ENCODE measurements at regions not wholly inside any gene's neighbourhood (a gene's known extent, or its start where the extent isn't known, plus 50 kb on each side); places are given as distances from the start of the nearest gene placed in this dataset.

DNA sequence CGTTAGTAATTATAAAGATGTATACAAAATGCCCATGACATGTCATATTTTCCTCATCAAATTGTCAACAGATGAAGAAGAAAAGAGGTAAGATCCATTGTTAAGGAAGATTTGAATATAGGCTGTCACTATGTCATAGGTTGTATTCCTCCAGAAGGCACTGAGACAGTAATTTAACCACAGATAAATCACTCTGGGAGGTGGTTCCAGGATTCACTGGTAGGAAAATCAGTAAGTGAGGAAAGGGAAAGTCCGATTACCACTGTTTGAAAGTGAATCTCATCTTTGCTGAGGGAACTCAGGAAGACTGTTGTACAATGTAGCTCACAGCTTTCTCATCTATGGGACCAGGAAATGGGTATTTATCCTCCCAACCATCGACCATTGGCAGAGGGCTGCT is 152.8 kb upstream of the TMEFF2 start (continued):
- no peak for TF ChIP-seq ELF1 (IDR thresholded peaks at IDR 0.05; ENCODE audit: borderline replicate concordance, low read depth)
- TF ChIP-seq POLR2A (IDR thresholded peaks at IDR 0.05; ENCODE audit: borderline replicate concordance, extremely low read depth, insufficient read depth, insufficient read length), result no peak
- TF ChIP-seq YY1 (IDR thresholded peaks at IDR 0.05; ENCODE audit: extremely low read depth, insufficient replicate concordance, low read depth, low read length), result no peak
- no peak for TF ChIP-seq TCF7L2 (IDR thresholded peaks at IDR 0.05; ENCODE audit: borderline replicate concordance, extremely low read depth, insufficient read depth, insufficient read length)

DNA sequence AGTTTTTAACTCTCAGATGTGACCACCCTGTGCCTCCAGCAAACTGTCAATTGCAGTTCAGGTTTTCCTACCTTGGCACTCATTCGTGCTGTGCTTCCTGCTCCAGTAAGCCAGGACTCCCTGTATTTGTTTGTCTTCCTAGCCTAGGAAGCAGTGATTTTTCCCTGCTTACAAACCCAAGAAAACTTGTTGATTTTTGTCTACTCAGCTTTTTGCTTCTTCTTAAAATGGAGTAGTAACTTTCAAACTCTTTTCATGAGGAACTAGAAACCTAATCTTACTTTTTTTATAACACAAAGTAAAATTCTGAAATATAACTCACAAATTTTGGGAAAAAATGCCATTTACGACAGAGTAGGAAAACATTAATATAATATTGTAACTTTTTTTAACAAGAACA is 150.6 kb upstream of the TMEFF2 start:
- H3K9ac ChIP-seq (ENCODE audit: low read length), result no peak overlapping the region
- H3K27ac ChIP-seq (ENCODE audit: low read depth, low read length), result no peak overlapping the region
- no peak for DNase-seq (ENCODE audit: low read depth, low spot score)
- no peaks in the 10 kb centered on the region for H3K36me3 ChIP-seq (ENCODE audit: control insufficient read depth in 1 of 2, insufficient read depth in 2 of 2, low read length in 2 of 2)
- H3K9me2 ChIP-seq (ENCODE audit: insufficient read depth), result 0 out of 2 replicates have a peak, but pooled peaks cover 2% of the 10 kb centered on the region
- no peaks in the 10 kb centered on the region for H3K9me3 ChIP-seq (ENCODE audit: control insufficient read depth in 1 of 2, insufficient read depth in 1 of 2, low read depth in 1 of 2, low read length in 2 of 2)
- no peak for ATAC-seq
- no peak overlapping the region for H3K4me2 ChIP-seq (ENCODE audit: low read length)
- no peaks in the 10 kb centered on the region for H3K79me2 ChIP-seq (ENCODE audit: insufficient read depth, low read length)
- no peaks in the 10 kb centered on the region for H4K20me1 ChIP-seq (ENCODE audit: insufficient read depth)
- CTCF ChIA-PET, result no interaction called here
- H3K4me1 ChIP-seq (ENCODE audit: control insufficient read depth in 1 of 2, insufficient read depth in 2 of 2, low read length in 2 of 2), result no peaks in the 10 kb centered on the region
- RAD21 ChIA-PET (ENCODE audit: low non-redundant PET in 1 of 2, low total read pairs in 2 of 2, uncharacterized antibody in 2 of 2, unreplicated experiment in 2 of 2), result no interaction called here
- POLR2A ChIA-PET, result no interaction called here
- TF ChIP-seq POLR2AphosphoS5 (IDR thresholded peaks at IDR 0.05; ENCODE audit: low read depth, low read length) (no peak), ELF1 (IDR thresholded peaks at IDR 0.05; ENCODE audit: borderline replicate concordance, low read depth) (no peak), ZNF274 (IDR thresholded peaks at IDR 0.05; ENCODE audit: low read depth, low read length) (no peak), RAD21 (IDR thresholded peaks at IDR 0.05; ENCODE audit: low read depth) (no peak), CEBPB (IDR thresholded peaks at IDR 0.05; ENCODE audit: low read depth) (no peak), SRF (IDR thresholded peaks at IDR 0.05; ENCODE audit: low read depth) (no peak)
- TF ChIP-seq, protein P1, sequence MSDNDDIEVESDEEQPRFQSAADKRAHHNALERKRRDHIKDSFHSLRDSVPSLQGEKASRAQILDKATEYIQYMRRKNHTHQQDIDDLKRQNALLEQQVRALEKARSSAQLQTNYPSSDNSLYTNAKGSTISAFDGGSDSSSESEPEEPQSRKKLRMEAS (IDR thresholded peaks at IDR 0.05), result no peak
- no TSS peak for BruUV-seq (replicated peaks)
- H3K27me3 ChIP-seq (ENCODE audit: insufficient read depth, low read length), result no peaks in the 10 kb centered on the region
- no peak overlapping the region for H2AFZ ChIP-seq (ENCODE audit: low read depth, low read length, poor library complexity, severe bottlenecking)
- no peak overlapping the region for H3K4me3 ChIP-seq (replicated peaks in 1 of 2; ENCODE audit: low read depth in 1 of 2, low read length in 2 of 2)
- intact Hi-C loops (cut with micrococcal nuclease), result no loop called here

DNA sequence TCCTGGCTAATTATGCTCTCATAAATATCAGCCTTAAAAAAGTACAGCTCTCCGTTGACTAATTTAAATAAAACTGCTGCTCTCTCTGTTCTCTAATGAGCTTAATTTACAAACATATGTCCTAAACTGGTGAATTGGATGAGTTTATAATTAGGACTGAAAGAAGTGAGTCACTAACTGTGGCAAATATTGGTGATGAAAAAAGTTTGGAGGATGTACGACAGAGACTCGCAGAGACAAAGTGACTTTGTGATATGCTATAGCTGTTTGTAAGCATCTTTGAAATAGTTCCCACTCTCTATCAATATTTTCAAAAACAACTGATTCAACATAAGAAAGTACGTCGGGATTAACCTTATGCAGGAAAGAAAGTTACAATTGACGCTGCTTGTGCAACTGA is 138.9 kb upstream of the TMEFF2 start:
- CTCF ChIA-PET, result no interaction called here
- H3K9me3 ChIP-seq (ENCODE audit: control insufficient read depth in 1 of 2, insufficient read depth in 1 of 2, low read depth in 1 of 2, low read length in 2 of 2), result no peaks in the 10 kb centered on the region
- no peak for ATAC-seq
- TF ChIP-seq POLR2A (IDR thresholded peaks at IDR 0.05; ENCODE audit: borderline replicate concordance, extremely low read depth, insufficient read depth, insufficient read length), result no peak
- TF ChIP-seq SIN3A (IDR thresholded peaks at IDR 0.05; ENCODE audit: low read depth), result no peak
- TF ChIP-seq CBX3 (IDR thresholded peaks at IDR 0.05; ENCODE audit: low read depth), result no peak
- no peak for TF ChIP-seq TCF7L2 (IDR thresholded peaks at IDR 0.05; ENCODE audit: borderline replicate concordance, extremely low read depth, insufficient read depth, insufficient read length)
- no peak for TF ChIP-seq SRF (IDR thresholded peaks at IDR 0.05; ENCODE audit: low read depth)
- no peak for TF ChIP-seq YY1 (IDR thresholded peaks at IDR 0.05; ENCODE audit: extremely low read depth, insufficient replicate concordance, low read depth, low read length)
- TF ChIP-seq EGR1 (IDR thresholded peaks at IDR 0.05; ENCODE audit: low read depth), result no peak
- TF ChIP-seq EZH2phosphoT487 (IDR thresholded peaks at IDR 0.05; ENCODE audit: borderline replicate concordance), result no peak
- TF ChIP-seq, protein P1 (IDR thresholded peaks at IDR 0.05), result no peak
- no peak for TF ChIP-seq SP1 (IDR thresholded peaks at IDR 0.05; ENCODE audit: low read depth)
- TF ChIP-seq, protein P2, sequence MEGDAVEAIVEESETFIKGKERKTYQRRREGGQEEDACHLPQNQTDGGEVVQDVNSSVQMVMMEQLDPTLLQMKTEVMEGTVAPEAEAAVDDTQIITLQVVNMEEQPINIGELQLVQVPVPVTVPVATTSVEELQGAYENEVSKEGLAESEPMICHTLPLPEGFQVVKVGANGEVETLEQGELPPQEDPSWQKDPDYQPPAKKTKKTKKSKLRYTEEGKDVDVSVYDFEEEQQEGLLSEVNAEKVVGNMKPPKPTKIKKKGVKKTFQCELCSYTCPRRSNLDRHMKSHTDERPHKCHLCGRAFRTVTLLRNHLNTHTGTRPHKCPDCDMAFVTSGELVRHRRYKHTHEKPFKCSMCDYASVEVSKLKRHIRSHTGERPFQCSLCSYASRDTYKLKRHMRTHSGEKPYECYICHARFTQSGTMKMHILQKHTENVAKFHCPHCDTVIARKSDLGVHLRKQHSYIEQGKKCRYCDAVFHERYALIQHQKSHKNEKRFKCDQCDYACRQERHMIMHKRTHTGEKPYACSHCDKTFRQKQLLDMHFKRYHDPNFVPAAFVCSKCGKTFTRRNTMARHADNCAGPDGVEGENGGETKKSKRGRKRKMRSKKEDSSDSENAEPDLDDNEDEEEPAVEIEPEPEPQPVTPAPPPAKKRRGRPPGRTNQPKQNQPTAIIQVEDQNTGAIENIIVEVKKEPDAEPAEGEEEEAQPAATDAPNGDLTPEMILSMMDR (IDR thresholded peaks at IDR 0.05 in 2 of 3, conservative IDR thresholded peaks at IDR 0.05 in 1 of 3; ENCODE audit: borderline replicate concordance in 1 of 3, insufficient read depth in 1 of 3, low read depth in 2 of 3, low read length in 2 of 3), result no peak
- TF ChIP-seq ZFX (IDR thresholded peaks at IDR 0.05), result no peak
- TF ChIP-seq CEBPB (IDR thresholded peaks at IDR 0.05; ENCODE audit: low read depth), result no peak

More for the DNA sequence above, 138.9 kb upstream of the TMEFF2 start:
- Histone ChIP-seq H3K9ac (ENCODE audit: low read length) (no peak overlapping the region), H3K36me3 (ENCODE audit: control insufficient read depth in 1 of 2, insufficient read depth in 2 of 2, low read length in 2 of 2) (no peaks in the 10 kb centered on the region), H3K9me2 (ENCODE audit: insufficient read depth) (no peaks in the 10 kb centered on the region), H3K4me3 (replicated peaks in 1 of 2; ENCODE audit: low read depth in 1 of 2, low read length in 2 of 2) (no peak overlapping the region), H3K4me1 (ENCODE audit: control insufficient read depth in 1 of 2, insufficient read depth in 2 of 2, low read length in 2 of 2) (no peaks in the 10 kb centered on the region), H4K20me1 (ENCODE audit: insufficient read depth) (no peaks in the 10 kb centered on the region), H3K79me2 (ENCODE audit: insufficient read depth, low read length) (no peaks in the 10 kb centered on the region), H3K27me3 (ENCODE audit: insufficient read depth, low read length) (no peaks in the 10 kb centered on the region), H2AFZ (ENCODE audit: low read depth, low read length, poor library complexity, severe bottlenecking) (no peak overlapping the region), H3K27ac (ENCODE audit: low read depth, low read length) (no peak overlapping the region), H3K4me2 (ENCODE audit: low read length) (no peak overlapping the region)
- POLR2A ChIA-PET, result no interaction called here
- RAD21 ChIA-PET (ENCODE audit: low non-redundant PET in 1 of 2, low total read pairs in 2 of 2, uncharacterized antibody in 2 of 2, unreplicated experiment in 2 of 2), result no interaction called here
- intact Hi-C loops (cut with micrococcal nuclease), result no loop called here
- BruUV-seq (replicated peaks), result no TSS peak
- DNase-seq (ENCODE audit: low read depth, low spot score), result no peak

Measured in HCT116 (cell line).